Thymus (tissue), 11 donors: ENCODE measurements at regions not wholly inside any gene's neighbourhood (a gene's known extent, or its start where the extent isn't known, plus 50 kb on each side); places are given as distances from the start of the nearest gene placed in this dataset.

ENCODE experiments used
- DNase-seq, 9 donors: peaks; one replicate each; pipeline ENCODE4 v3.0.0-alpha.2; 2013; ENCODE audit warnings: low spot score in 9 of 9, low read depth in 6 of 9, missing footprints in 1 of 9
- H3K27ac ChIP-seq, 2 donors: one replicate each; pipeline ENCODE4 v1.5.1; 2013; ENCODE audit warnings: control low read depth in 1 of 2, low read depth in 1 of 2, low read length in 1 of 2, mild to moderate bottlenecking in 1 of 2, moderate library complexity in 1 of 2
- H3K27me3 ChIP-seq, 2 donors: one replicate each; pipeline ENCODE4 v1.5.1; 2013; ENCODE audit warnings: low read length in 1 of 2; ENCODE audit not compliant: control insufficient read depth in 2 of 2, insufficient read depth in 1 of 2
- H3K36me3 ChIP-seq, 2 donors: one replicate each; pipeline ENCODE4 v1.5.1; 2013; ENCODE audit warnings: low read length in 1 of 2, mild to moderate bottlenecking in 1 of 2, moderate library complexity in 1 of 2; ENCODE audit not compliant: control insufficient read depth in 2 of 2, insufficient read depth in 2 of 2
- H3K4me1 ChIP-seq, 2 donors: one replicate each; pipeline ENCODE4 v1.5.1; 2013; ENCODE audit warnings: low read length in 2 of 2; ENCODE audit not compliant: control insufficient read depth in 2 of 2, insufficient read depth in 2 of 2
- H3K4me3 ChIP-seq, 2 donors: one replicate each; pipeline ENCODE4 v1.5.1; 2013; ENCODE audit warnings: low read length in 2 of 2, control low read depth in 1 of 2, mild to moderate bottlenecking in 1 of 2
- H3K9me3 ChIP-seq, 2 donors: one replicate each; pipeline ENCODE4 v1.5.1; 2013; ENCODE audit warnings: low read length in 1 of 2, mild to moderate bottlenecking in 1 of 2; ENCODE audit not compliant: control insufficient read depth in 2 of 2, insufficient read depth in 1 of 2
- WGBS: extraction: QIAGEN DNeasy Blood & Tissue Kit; methylation state at CpG from one replicate; pipeline ENCODE4 v1.1.7; 2013; 5-methylcytosine and 5-hydroxymethylcytosine counted together
- donor health status: healthy.

- H3K9me3 ChIP-seq = no peaks in the 10 kb centered on the region
- DNase-seq = no peak
- WGBS = 33% methylated on average over 1 of the region's 1 CpG
- H3K4me1 ChIP-seq = no peaks in the 10 kb centered on the region
- no peaks in the 10 kb centered on the region for H3K27me3 ChIP-seq
- H3K36me3 ChIP-seq = no peaks in the 10 kb centered on the region
- H3K4me3 ChIP-seq = no peak overlapping the region
- H3K27ac ChIP-seq = no peak overlapping the region
Observed at GRCh38 chr3:21041621-21042020, 709.4 kb downstream of the ZNF385D start.

- no peaks in the 10 kb centered on the region for H3K9me3 ChIP-seq
- no peaks in the 10 kb centered on the region for H3K36me3 ChIP-seq
- no peak for DNase-seq
- H3K4me3 ChIP-seq = no peak overlapping the region
- 97% methylated on average over 1 of the region's 1 CpG for WGBS
- H3K4me1 ChIP-seq = no peaks in the 10 kb centered on the region
- no peak overlapping the region for H3K27ac ChIP-seq
- H3K27me3 ChIP-seq = no peaks in the 10 kb centered on the region
Observed at GRCh38 chr3:21036888-21037287, 714.1 kb downstream of the ZNF385D start.

- no peaks in the 10 kb centered on the region for H3K36me3 ChIP-seq
Observed at GRCh38 chr3:21028412-21028811, 722.6 kb downstream of the ZNF385D start.

GRCh38 chr3:21024563-21024962 lies 726.4 kb downstream of the ZNF385D start:
- no peaks in the 10 kb centered on the region for H3K9me3 ChIP-seq
- 88% methylated on average over 2 of the region's 2 CpGs for WGBS
- H3K27ac ChIP-seq = no peak overlapping the region
- DNase-seq = no peak
- H3K36me3 ChIP-seq = no peaks in the 10 kb centered on the region
- H3K27me3 ChIP-seq = no peaks in the 10 kb centered on the region
- no peak overlapping the region for H3K4me3 ChIP-seq
- no peaks in the 10 kb centered on the region for H3K4me1 ChIP-seq

More at GRCh38 chr3:21028412-21028811, 722.6 kb downstream of the ZNF385D start:
- Histone ChIP-seq H3K4me1 (no peaks in the 10 kb centered on the region), H3K4me3 (no peak overlapping the region), H3K27me3 (no peaks in the 10 kb centered on the region), H3K9me3 (no peaks in the 10 kb centered on the region), H3K27ac (no peak overlapping the region)
- DNase-seq = no peak
- 90% methylated on average over 5 of the region's 5 CpGs for WGBS

GRCh38 chr3:21020681-21021080 lies 730.3 kb downstream of the ZNF385D start:
- H3K4me3 ChIP-seq = no peak overlapping the region
- H3K4me1 ChIP-seq = no peaks in the 10 kb centered on the region
- no peak for DNase-seq
- H3K27ac ChIP-seq = no peak overlapping the region
- H3K27me3 ChIP-seq = no peaks in the 10 kb centered on the region
- H3K36me3 ChIP-seq = no peaks in the 10 kb centered on the region
- WGBS = 83% methylated on average over 5 of the region's 5 CpGs
- peaks cover 0 to 4% of the 10 kb centered on the region in 2 donors for H3K9me3 ChIP-seq

GRCh38 chr3:21020043-21020442 lies 731.0 kb downstream of the ZNF385D start:
- no peaks in the 10 kb centered on the region for H3K4me1 ChIP-seq
- no peak overlapping the region for H3K4me3 ChIP-seq
- H3K27ac ChIP-seq = no peak overlapping the region
- no peaks in the 10 kb centered on the region for H3K27me3 ChIP-seq
- no peaks in the 10 kb centered on the region for H3K36me3 ChIP-seq
- H3K9me3 ChIP-seq = peaks cover 0 to 4% of the 10 kb centered on the region in 2 donors
- DNase-seq = no peak
- 82% methylated on average over 2 of the region's 2 CpGs for WGBS

GRCh38 chr3:21017115-21017852 lies 733.7 kb downstream of the ZNF385D start:
- H3K36me3 ChIP-seq = no peaks in the 10 kb centered on the region
- no peak overlapping the region for H3K27ac ChIP-seq
- no peaks in the 10 kb centered on the region for H3K27me3 ChIP-seq
- no peak for DNase-seq
- no peaks in the 10 kb centered on the region for H3K4me1 ChIP-seq
- 91% methylated on average over 10 of the region's 10 CpGs for WGBS
- no peak overlapping the region for H3K4me3 ChIP-seq
- H3K9me3 ChIP-seq = peaks cover 0 to 4% of the 10 kb centered on the region in 2 donors

- DNase-seq = no peak
- H3K27me3 ChIP-seq = no peaks in the 10 kb centered on the region
- peaks cover 0 to 4% of the 10 kb centered on the region in 2 donors for H3K9me3 ChIP-seq
- H3K36me3 ChIP-seq = no peaks in the 10 kb centered on the region
- H3K27ac ChIP-seq = no peak overlapping the region
- H3K4me3 ChIP-seq = no peak overlapping the region
- H3K4me1 ChIP-seq = no peaks in the 10 kb centered on the region
Observed at GRCh38 chr3:21013566-21013965, 737.4 kb downstream of the ZNF385D start.

GRCh38 chr3:20999661-21000060 lies 751.3 kb downstream of the ZNF385D start:
- no peaks in the 10 kb centered on the region for H3K36me3 ChIP-seq
- no peak overlapping the region for H3K27ac ChIP-seq
- H3K9me3 ChIP-seq = no peaks in the 10 kb centered on the region
- no peak for DNase-seq
- H3K4me1 ChIP-seq = no peaks in the 10 kb centered on the region
- no peaks in the 10 kb centered on the region for H3K27me3 ChIP-seq
- H3K4me3 ChIP-seq = no peak overlapping the region
- 73% methylated on average over 1 of the region's 1 CpG for WGBS
